PC-9 (cell line): ENCODE measurements at regions not wholly inside any gene's neighbourhood (a gene's known extent, or its start where the extent isn't known, plus 50 kb on each side); places are given as distances from the start of the nearest gene placed in this dataset.

Experiments used
- EZH2 ChIP-seq: fragments of 200-600 bp; sonication (generic); IDR thresholded peaks from 2 replicates; pipeline ENCODE4 v1.8.0; 2017; ENCODE audit warnings: antibody characterized with exemption, low read depth
- TF ChIP-seq, protein P1 (sequence below): fragments of 200-600 bp; sonication (generic); conservative IDR thresholded peaks from 2 replicates; pipeline ENCODE4 v1.6.1; 2017; ENCODE audit warnings: mixed run types, antibody characterized with exemption, mild to moderate bottlenecking, moderate library complexity

DNA sequence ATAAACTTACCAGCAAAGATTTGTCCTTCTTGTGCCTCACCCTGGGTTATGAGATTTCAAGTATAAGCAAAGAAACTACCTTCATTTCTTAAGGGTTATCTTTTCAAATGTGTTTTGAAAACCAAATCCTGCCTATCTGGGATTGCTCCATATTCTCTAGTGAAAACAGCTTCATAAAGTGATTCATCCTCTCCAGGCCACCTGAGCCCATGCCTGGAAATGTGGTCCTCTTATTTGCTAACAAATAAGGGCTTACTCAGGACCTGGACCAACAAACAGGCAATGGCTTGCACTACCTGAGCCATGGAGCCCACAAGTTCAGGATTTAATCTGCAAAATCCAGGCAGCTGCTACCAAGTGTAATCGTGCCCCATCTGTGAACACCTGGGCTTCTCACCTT, 234.4 kb upstream of the RBBP8 start:
- TF ChIP-seq, protein P1, sequence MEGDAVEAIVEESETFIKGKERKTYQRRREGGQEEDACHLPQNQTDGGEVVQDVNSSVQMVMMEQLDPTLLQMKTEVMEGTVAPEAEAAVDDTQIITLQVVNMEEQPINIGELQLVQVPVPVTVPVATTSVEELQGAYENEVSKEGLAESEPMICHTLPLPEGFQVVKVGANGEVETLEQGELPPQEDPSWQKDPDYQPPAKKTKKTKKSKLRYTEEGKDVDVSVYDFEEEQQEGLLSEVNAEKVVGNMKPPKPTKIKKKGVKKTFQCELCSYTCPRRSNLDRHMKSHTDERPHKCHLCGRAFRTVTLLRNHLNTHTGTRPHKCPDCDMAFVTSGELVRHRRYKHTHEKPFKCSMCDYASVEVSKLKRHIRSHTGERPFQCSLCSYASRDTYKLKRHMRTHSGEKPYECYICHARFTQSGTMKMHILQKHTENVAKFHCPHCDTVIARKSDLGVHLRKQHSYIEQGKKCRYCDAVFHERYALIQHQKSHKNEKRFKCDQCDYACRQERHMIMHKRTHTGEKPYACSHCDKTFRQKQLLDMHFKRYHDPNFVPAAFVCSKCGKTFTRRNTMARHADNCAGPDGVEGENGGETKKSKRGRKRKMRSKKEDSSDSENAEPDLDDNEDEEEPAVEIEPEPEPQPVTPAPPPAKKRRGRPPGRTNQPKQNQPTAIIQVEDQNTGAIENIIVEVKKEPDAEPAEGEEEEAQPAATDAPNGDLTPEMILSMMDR = no peak
- no peak for TF ChIP-seq EZH2
